ENCODE measurements at regions not wholly inside any gene's neighbourhood (a gene's known extent, or its start where the extent isn't known, plus 50 kb on each side); places are given as distances from the start of the nearest gene placed in this dataset.

GRCh38 chr5:126277762-126278161, 145.4 kb upstream of the GRAMD2B start:
- TF ChIP-seq CTCF (IDR thresholded peaks at IDR 0.05 in 4 of 5, conservative IDR thresholded peaks at IDR 0.05 in 1 of 5) (no peak), POLR2A (IDR thresholded peaks at IDR 0.05) (no peak)

All from gastrocnemius medialis (tissue), 4 donors.